ENCODE measurements at regions not wholly inside any gene's neighbourhood (a gene's known extent, or its start where the extent isn't known, plus 50 kb on each side); places are given as distances from the start of the nearest gene placed in this dataset.

DNA sequence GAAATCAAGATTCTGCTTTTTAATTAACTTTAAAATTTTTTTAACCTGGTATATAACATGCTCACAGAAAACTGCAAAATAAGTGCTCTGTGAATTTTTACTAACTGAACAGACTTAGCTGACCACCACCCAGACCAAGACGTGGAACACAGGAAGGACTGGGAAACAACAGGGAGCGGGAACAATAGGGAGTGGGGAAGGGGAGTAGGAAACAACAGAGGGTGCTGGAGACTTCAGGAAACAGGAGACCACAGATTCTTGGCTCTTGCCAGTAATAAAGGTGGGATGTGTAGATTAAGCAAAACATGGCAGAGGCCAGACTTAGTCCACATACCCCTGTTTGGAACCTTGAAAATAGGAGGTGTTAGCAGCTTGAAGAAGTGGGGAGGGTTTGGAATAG, 51.4 kb upstream of the TMCC3 start:
- peaks cover 3% of the 10 kb centered on the region for H3K36me3 Mint-ChIP-seq
- H3K27ac Mint-ChIP-seq = no peak overlapping the region
- H3K4me3 Mint-ChIP-seq = no peak overlapping the region
- no peak for DNase-seq
- no peaks in the 10 kb centered on the region for H3K9me3 Mint-ChIP-seq
- no peaks in the 10 kb centered on the region for H3K27me3 Mint-ChIP-seq
- peaks cover 6% of the 10 kb centered on the region for H3K4me1 Mint-ChIP-seq

DNA sequence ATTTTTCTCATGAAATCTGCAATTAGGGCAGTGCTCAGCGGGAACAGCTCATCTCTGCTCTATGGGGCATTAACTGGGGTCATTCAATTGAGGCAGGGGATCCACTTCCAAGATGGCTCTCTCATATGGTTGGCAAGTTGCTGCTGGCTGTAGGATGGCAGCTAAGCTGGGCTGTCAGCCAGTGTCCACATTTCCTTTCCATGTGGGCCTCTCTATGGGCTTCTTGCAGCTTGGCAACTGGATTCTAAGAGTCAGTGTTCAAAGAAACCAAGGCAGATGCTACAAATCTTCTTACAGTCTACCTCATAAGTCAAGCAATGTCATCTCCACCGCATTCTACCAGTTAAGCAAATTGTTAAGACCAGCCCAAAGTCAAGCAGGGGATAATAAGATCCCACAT, 50.3 kb upstream of the TMCC3 start:
- no peaks in the 10 kb centered on the region for H3K27me3 Mint-ChIP-seq
- peaks cover 3% of the 10 kb centered on the region for H3K36me3 Mint-ChIP-seq
- no peaks in the 10 kb centered on the region for H3K9me3 Mint-ChIP-seq
- DNase-seq = no peak
- no peak overlapping the region for H3K27ac Mint-ChIP-seq
- no peaks in the 10 kb centered on the region for H3K4me1 Mint-ChIP-seq
- no peak overlapping the region for H3K4me3 Mint-ChIP-seq

Measured in activated naive CD8-positive, alpha-beta T cell treated with anti-CD3 and anti-CD28 coated beads for 36 hours (primary cell).